ENCODE measurements at regions not wholly inside any gene's neighbourhood (a gene's known extent, or its start where the extent isn't known, plus 50 kb on each side); places are given as distances from the start of the nearest gene placed in this dataset.

DNA sequence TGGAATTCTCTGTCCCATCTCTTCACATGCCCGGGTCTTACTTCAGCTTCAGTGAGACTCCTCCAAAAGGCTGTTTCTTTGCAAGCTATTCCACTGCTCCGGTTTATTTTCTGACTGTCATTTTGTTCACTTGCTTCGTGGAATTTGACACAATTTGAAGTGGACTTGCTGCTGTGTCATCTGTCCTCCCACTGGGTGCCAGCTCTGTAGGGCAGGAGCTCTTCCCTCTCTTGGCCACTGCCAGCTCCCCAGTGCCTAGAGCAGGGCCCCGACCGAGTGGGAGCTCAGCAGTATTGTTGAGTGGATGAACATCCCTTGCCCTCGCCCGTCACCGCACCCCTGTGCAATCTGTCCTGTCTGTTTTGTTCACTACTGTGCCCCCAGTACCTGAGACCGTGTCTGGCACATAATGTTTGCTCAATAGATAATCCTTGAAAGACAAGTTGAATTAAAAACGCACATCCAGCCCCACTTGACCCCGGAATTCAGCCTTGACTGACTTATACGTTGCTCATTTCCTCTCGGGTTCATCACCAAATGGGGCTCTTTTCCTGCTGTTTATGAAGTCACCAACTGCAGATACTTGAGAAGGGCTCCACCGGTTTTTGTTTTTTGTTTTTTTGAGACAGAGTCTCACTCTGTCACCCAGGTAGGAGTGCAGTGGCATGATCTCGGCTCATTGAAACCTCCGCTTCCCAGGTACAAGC, 170.3 kb upstream of the KCNG1 start:
- 70% methylated on average over 16 of the region's 16 CpGs for WGBS (ENCODE audit: low lambda C conversion rate)
- no peak for DNase-seq
- Histone ChIP-seq H3K9me2 (no peaks in the 10 kb centered on the region), H3K4me3 (ENCODE audit: low read depth in 2 of 2, low read length in 1 of 2) (no peak overlapping the region), H3K9ac (no peak overlapping the region), H3K27me3 (ENCODE audit: insufficient read depth) (no peaks in the 10 kb centered on the region), H4K20me1 (ENCODE audit: insufficient read depth) (no peaks in the 10 kb centered on the region), H3F3A (replicated peaks; ENCODE audit: insufficient read depth) (no peaks in the 10 kb centered on the region), H3K79me2 (ENCODE audit: insufficient read depth) (no peaks in the 10 kb centered on the region), H3K36me3 (replicated peaks in 1 of 2; ENCODE audit: control insufficient read depth in 1 of 2, insufficient read depth in 2 of 2, low read length in 1 of 2) (no peaks in the 10 kb centered on the region), H2AFZ (ENCODE audit: low read depth) (no peak overlapping the region; the same call in 1 of the 2 replicates), H3K27ac (ENCODE audit: low read depth in 2 of 2, low read length in 1 of 2) (no peak overlapping the region), H3K9me3 (no peaks in the 10 kb centered on the region), H3K4me1 (ENCODE audit: control insufficient read depth in 1 of 2, insufficient read depth in 2 of 2, low read depth in 1 of 2, low read length in 1 of 2) (peaks cover 0 to 8% of the 10 kb centered on the region in 2 experiments; a peak in 1 of 4 replicates), H3K4me2 (no peak overlapping the region)
- CTCF ChIA-PET = no interaction called here
- POLR2A ChIA-PET = interaction anchor here (0.6 kb wide), 1 partner anchor 15 kb away, joined by 4 read pairs; no protein-coding TSS in a partner anchor
- TF ChIP-seq POLR2AphosphoS5 (IDR thresholded peaks at IDR 0.05; ENCODE audit: low read depth, low read length) = no peak
- TF ChIP-seq, protein P1, sequence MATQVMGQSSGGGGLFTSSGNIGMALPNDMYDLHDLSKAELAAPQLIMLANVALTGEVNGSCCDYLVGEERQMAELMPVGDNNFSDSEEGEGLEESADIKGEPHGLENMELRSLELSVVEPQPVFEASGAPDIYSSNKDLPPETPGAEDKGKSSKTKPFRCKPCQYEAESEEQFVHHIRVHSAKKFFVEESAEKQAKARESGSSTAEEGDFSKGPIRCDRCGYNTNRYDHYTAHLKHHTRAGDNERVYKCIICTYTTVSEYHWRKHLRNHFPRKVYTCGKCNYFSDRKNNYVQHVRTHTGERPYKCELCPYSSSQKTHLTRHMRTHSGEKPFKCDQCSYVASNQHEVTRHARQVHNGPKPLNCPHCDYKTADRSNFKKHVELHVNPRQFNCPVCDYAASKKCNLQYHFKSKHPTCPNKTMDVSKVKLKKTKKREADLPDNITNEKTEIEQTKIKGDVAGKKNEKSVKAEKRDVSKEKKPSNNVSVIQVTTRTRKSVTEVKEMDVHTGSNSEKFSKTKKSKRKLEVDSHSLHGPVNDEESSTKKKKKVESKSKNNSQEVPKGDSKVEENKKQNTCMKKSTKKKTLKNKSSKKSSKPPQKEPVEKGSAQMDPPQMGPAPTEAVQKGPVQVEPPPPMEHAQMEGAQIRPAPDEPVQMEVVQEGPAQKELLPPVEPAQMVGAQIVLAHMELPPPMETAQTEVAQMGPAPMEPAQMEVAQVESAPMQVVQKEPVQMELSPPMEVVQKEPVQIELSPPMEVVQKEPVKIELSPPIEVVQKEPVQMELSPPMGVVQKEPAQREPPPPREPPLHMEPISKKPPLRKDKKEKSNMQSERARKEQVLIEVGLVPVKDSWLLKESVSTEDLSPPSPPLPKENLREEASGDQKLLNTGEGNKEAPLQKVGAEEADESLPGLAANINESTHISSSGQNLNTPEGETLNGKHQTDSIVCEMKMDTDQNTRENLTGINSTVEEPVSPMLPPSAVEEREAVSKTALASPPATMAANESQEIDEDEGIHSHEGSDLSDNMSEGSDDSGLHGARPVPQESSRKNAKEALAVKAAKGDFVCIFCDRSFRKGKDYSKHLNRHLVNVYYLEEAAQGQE (IDR thresholded peaks at IDR 0.05; ENCODE audit: low read depth, low read length) = no peak
- TF ChIP-seq JUND (IDR thresholded peaks at IDR 0.05) = no peak
- no peak for TF ChIP-seq FOXM1 (IDR thresholded peaks at IDR 0.05; ENCODE audit: low read depth)
- no peak for TF ChIP-seq MEF2A (IDR thresholded peaks at IDR 0.05; ENCODE audit: borderline replicate concordance, low read depth)
- TF ChIP-seq TEAD4 (IDR thresholded peaks at IDR 0.05; ENCODE audit: borderline replicate concordance, insufficient read depth) = no peak
- TF ChIP-seq, protein P2, sequence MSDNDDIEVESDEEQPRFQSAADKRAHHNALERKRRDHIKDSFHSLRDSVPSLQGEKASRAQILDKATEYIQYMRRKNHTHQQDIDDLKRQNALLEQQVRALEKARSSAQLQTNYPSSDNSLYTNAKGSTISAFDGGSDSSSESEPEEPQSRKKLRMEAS (IDR thresholded peaks at IDR 0.05; ENCODE audit: low read depth) = no peak

DNA sequence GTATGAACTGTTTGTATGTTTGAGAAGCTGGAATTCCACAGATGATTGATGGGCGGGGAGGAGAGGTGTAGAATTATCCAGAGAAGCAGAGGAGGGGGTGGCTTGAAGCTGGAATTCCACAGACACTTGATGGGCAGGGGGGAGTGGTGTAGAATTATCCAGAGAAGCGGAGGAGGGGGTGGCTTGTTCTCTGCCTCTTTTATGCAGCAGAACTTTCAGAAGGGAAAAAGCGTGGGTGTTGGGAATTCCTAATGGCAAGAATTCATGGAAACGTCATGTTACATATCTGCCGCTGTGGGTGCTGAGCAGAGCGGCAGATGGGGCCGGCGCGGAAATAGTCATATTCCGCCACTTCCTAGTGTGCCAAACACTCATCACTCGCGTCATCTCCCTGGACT, 167.9 kb upstream of the KCNG1 start:
- DNase-seq = no peak
- Histone ChIP-seq H3K36me3 (replicated peaks in 1 of 2; ENCODE audit: control insufficient read depth in 1 of 2, insufficient read depth in 2 of 2, low read length in 1 of 2) (no peaks in the 10 kb centered on the region), H3K9ac (no peak overlapping the region), H3K4me3 (ENCODE audit: low read depth in 2 of 2, low read length in 1 of 2) (no peak overlapping the region), H3K79me2 (ENCODE audit: insufficient read depth) (no peaks in the 10 kb centered on the region), H3K4me1 (ENCODE audit: control insufficient read depth in 1 of 2, insufficient read depth in 2 of 2, low read depth in 1 of 2, low read length in 1 of 2) (peaks cover 0 to 19% of the 10 kb centered on the region in 2 experiments; a peak in 1 of 4 replicates), H3K27ac (ENCODE audit: low read depth in 2 of 2, low read length in 1 of 2) (no peak overlapping the region), H3K9me2 (no peaks in the 10 kb centered on the region), H3F3A (replicated peaks; ENCODE audit: insufficient read depth) (no peaks in the 10 kb centered on the region), H4K20me1 (ENCODE audit: insufficient read depth) (no peaks in the 10 kb centered on the region), H2AFZ (ENCODE audit: low read depth) (no peak overlapping the region), H3K4me2 (no peak overlapping the region), H3K9me3 (no peaks in the 10 kb centered on the region), H3K27me3 (ENCODE audit: insufficient read depth) (no peaks in the 10 kb centered on the region)
- no peak for TF ChIP-seq JUND (IDR thresholded peaks at IDR 0.05)
- TF ChIP-seq, protein P3, sequence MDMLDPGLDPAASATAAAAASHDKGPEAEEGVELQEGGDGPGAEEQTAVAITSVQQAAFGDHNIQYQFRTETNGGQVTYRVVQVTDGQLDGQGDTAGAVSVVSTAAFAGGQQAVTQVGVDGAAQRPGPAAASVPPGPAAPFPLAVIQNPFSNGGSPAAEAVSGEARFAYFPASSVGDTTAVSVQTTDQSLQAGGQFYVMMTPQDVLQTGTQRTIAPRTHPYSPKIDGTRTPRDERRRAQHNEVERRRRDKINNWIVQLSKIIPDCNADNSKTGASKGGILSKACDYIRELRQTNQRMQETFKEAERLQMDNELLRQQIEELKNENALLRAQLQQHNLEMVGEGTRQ (IDR thresholded peaks at IDR 0.05; ENCODE audit: borderline replicate concordance, low read depth, low read length) = no peak
- TF ChIP-seq FOXJ3 (CRISPR knock-in tag; IDR thresholded peaks at IDR 0.05) = no peak
- TF ChIP-seq, protein P4, sequence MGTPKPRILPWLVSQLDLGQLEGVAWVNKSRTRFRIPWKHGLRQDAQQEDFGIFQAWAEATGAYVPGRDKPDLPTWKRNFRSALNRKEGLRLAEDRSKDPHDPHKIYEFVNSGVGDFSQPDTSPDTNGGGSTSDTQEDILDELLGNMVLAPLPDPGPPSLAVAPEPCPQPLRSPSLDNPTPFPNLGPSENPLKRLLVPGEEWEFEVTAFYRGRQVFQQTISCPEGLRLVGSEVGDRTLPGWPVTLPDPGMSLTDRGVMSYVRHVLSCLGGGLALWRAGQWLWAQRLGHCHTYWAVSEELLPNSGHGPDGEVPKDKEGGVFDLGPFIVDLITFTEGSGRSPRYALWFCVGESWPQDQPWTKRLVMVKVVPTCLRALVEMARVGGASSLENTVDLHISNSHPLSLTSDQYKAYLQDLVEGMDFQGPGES (IDR thresholded peaks at IDR 0.05; ENCODE audit: low read depth, low read length) = no peak
- no peak for TF ChIP-seq ELF1 (IDR thresholded peaks at IDR 0.05)
- TF ChIP-seq, protein P5, sequence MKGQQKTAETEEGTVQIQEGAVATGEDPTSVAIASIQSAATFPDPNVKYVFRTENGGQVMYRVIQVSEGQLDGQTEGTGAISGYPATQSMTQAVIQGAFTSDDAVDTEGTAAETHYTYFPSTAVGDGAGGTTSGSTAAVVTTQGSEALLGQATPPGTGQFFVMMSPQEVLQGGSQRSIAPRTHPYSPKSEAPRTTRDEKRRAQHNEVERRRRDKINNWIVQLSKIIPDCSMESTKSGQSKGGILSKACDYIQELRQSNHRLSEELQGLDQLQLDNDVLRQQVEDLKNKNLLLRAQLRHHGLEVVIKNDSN (IDR thresholded peaks at IDR 0.05; ENCODE audit: borderline replicate concordance, low read depth) = no peak
- TF ChIP-seq FOXM1 (IDR thresholded peaks at IDR 0.05; ENCODE audit: low read depth) = no peak
- no peak for TF ChIP-seq RAD21 (IDR thresholded peaks at IDR 0.05; ENCODE audit: low read length)
- TF ChIP-seq YY1 (IDR thresholded peaks at IDR 0.05; ENCODE audit: low read depth) = no peak
- TF ChIP-seq, protein P6, sequence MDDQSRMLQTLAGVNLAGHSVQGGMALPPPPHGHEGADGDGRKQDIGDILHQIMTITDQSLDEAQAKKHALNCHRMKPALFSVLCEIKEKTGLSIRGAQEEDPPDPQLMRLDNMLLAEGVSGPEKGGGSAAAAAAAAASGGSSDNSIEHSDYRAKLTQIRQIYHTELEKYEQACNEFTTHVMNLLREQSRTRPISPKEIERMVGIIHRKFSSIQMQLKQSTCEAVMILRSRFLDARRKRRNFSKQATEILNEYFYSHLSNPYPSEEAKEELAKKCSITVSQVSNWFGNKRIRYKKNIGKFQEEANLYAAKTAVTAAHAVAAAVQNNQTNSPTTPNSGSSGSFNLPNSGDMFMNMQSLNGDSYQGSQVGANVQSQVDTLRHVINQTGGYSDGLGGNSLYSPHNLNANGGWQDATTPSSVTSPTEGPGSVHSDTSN (IDR thresholded peaks at IDR 0.05) = no peak
- CTCF ChIA-PET = no interaction called here
- POLR2A ChIA-PET = no interaction called here
- 86% methylated on average over 12 of the region's 12 CpGs for WGBS (ENCODE audit: low lambda C conversion rate)

Data from SK-N-SH (cell line).